ENCODE measurements at regions not wholly inside any gene's neighbourhood (a gene's known extent, or its start where the extent isn't known, plus 50 kb on each side); places are given as distances from the start of the nearest gene placed in this dataset.

DNA sequence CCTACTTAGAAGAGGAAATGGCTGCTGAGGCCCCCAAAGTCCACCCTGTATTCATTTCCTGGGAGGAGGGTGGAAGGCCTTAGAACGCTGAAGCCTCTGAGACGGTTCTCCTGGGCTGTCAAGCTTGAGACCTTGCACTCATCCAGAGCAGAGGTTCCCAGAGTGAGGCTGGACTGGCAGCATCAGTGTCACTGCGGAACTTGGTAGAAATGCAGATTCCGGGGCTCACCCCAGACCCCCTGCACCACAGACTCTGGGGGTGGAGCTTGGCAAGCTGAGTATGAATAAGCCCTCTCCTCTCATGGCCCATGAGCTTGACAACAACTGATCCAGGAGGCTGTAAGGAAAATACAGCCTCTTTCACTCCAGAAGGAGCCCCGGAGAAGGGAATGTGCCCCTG lies 218.3 kb downstream of the IRF8 start:
- no peak for ATAC-seq
- ChIA-PET POLR2A (no interaction called here), CTCF (interaction anchor here (0.8 kb wide), 1 partner anchor 371 kb away, joined by 4 read pairs; no protein-coding TSS in a partner anchor)
- Mint-ChIP-seq H3K4me1 (peaks cover 4% of the 10 kb centered on the region), H3K27ac (no peak overlapping the region), H3K36me3 (ENCODE audit: low read depth) (no peaks in the 10 kb centered on the region), H3K9me3 (ENCODE audit: low read depth) (no peaks in the 10 kb centered on the region), H3K27me3 (peaks cover 14% of the 10 kb centered on the region), H3K4me3 (no peak overlapping the region)
- DNase-seq = no peak
- intact Hi-C loops (cut with DNase I, micrococcal nuclease) = no loop called here

DNA sequence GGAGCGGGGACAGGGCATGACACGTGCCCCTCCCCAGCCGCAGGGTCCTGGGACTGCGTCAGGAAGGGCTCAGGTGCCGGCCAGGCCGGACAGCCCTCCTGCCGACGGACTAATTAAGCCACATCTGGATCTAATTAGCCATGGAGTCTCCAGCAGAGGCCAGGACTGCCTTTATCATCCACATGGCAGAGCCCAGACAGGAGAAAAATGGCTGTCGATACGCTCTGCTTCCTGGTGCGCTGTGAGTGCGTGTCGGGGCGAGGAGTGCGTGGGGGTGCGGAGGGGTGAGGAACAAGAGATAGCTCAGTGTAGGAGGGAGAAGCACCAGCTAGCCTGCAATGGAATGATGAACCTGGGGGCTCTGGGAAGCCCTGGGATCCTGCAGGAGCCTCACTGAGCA lies 218.8 kb downstream of the IRF8 start:
- intact Hi-C loops (cut with DNase I, micrococcal nuclease) = no loop called here
- ATAC-seq (no peak), DNase-seq (no peak)
- Mint-ChIP-seq H3K9me3 (ENCODE audit: low read depth) (no peaks in the 10 kb centered on the region), H3K4me1 (peaks cover 4% of the 10 kb centered on the region), H3K4me3 (no peak overlapping the region), H3K36me3 (ENCODE audit: low read depth) (no peaks in the 10 kb centered on the region), H3K27me3 (peaks cover 13% of the 10 kb centered on the region), H3K27ac (no peak overlapping the region)
- POLR2A ChIA-PET = no interaction called here
- CTCF ChIA-PET = interaction anchor here (0.6 kb wide), 2 partner anchors 24 to 74 kb away, joined by 4 read pairs; no protein-coding TSS in a partner anchor

GRCh38 chr16:86118467-86119307 lies 219.7 kb downstream of the IRF8 start:
- Mint-ChIP-seq H3K27me3 (peaks cover 10% of the 10 kb centered on the region), H3K27ac (no peak overlapping the region), H3K4me3 (no peak overlapping the region), H3K9me3 (ENCODE audit: low read depth) (no peaks in the 10 kb centered on the region), H3K36me3 (ENCODE audit: low read depth) (no peaks in the 10 kb centered on the region), H3K4me1 (peaks cover 4% of the 10 kb centered on the region)
- ChIA-PET POLR2A (interaction anchor here (0.6 kb wide), 1 partner anchor 1288 kb away, joined by 4 read pairs; no protein-coding TSS in a partner anchor), CTCF (interaction anchor here (0.6 kb wide), 1 partner anchor 25 kb away, joined by 4 read pairs; no protein-coding TSS in a partner anchor)
- intact Hi-C loops (cut with DNase I, micrococcal nuclease) = no loop called here
- DNase-seq (no peak), ATAC-seq (no peak)

DNA sequence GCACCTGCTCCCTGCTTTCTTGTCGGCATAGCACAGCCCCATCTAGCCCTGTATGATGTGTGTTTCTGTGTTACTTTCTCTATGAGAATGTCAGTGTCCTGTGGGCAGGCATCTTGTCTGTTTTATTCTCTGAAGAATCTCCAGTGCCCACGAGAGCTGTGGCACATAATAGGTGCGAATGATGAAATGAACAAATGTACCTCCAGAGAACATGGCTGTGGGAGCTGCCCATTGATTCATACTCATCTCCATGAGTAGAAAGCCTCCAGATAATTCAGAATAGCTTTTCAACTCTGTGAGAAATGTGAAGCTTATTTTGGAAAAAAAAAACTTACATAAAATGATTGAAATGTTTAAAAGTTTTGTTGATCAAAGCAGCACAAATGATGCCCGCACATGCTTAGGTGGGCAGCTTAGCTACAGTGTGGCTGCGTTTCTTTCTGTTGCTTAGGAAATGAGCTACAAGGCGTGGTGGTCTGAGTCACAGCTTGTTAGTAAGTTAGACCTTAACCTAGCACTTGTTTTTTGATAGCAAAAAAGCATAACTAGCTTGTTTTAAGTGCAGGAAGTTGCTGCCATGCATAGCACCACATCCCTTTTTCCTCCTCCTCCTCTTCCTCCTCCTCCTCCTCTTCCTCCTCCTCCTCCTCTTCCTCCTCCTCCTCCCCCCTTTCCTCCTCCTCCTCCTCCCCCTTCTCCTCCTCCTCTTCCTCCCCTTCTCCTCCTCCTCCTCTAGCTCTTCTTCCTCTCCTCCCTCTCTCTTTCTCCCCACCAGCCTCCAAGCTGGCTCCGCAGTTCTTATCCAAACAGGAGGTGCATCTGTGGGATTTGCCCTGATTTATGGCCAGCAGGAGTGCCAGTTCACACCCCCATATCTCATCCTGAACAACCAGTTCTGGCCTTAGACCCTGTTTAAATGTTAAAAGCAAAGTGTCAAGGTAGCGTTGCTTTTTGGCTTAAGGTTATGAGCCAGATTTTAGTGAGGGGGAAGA lies 221.5 kb downstream of the IRF8 start:
- Mint-ChIP-seq H3K36me3 (ENCODE audit: low read depth) (no peaks in the 10 kb centered on the region), H3K4me3 (no peak overlapping the region), H3K9me3 (ENCODE audit: low read depth) (no peaks in the 10 kb centered on the region), H3K4me1 (peaks cover 4% of the 10 kb centered on the region), H3K27ac (no peak overlapping the region), H3K27me3 (peaks cover 10% of the 10 kb centered on the region)
- DNase-seq = no peak
- peak; percentile 65 for ATAC-seq
- ChIA-PET POLR2A (interaction anchor here (0.7 kb wide), 1 partner anchor 299 kb away, joined by 4 read pairs; no protein-coding TSS in a partner anchor), CTCF (interaction anchor here (0.8 to 1.5 kb wide), 3 partner anchors 18 to 1185 kb away, joined by 3 read pairs; no protein-coding TSS in a partner anchor)
- intact Hi-C loops (cut with DNase I, micrococcal nuclease) = no loop called here

- H3K27me3 Mint-ChIP-seq = peaks cover 10% of the 10 kb centered on the region
- ATAC-seq (no peak), DNase-seq (no peak)
- H3K9me3 Mint-ChIP-seq (ENCODE audit: low read depth) = no peaks in the 10 kb centered on the region
- intact Hi-C loops (cut with DNase I, micrococcal nuclease) = no loop called here
- H3K4me3 Mint-ChIP-seq = no peak overlapping the region
- peaks cover 4% of the 10 kb centered on the region for H3K4me1 Mint-ChIP-seq
- H3K36me3 Mint-ChIP-seq (ENCODE audit: low read depth) = no peaks in the 10 kb centered on the region
- ChIA-PET POLR2A (no interaction called here), CTCF (no interaction called here)
- H3K27ac Mint-ChIP-seq = no peak overlapping the region
These were observed 222.5 kb downstream of the IRF8 start for GRCh38 chr16:86121374-86122010.

DNA sequence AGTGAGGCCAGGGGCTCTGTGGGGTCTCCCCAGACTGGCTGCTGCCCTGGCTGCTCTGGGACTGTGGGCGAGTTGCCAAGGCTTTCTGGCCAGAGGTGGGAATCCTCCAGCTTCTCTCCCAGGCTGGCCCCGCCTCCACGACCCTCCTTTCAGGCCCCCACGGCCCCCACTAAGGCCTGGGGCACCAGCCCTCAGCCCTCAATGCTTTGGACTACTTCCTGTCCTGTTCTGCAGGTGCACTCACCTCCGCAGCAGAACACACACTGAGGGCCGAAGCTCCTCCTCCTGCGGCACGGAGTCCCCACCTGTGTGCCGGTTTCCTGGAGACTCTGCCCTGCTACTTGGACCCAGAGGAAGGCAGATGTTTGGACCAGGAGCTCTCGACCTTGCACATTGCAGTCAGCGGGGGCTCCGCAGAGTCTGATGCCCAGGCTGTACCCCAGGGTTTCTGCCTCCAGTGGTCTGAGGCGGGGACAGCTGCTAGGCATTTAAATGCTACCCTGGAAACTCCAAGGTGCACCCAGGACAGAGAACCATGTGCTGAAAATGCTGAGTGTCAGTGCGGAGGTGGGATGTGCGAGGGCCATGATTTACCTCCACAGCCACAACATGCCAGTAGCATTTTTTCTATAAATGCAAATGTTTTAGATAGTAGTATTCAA lies 223.8 kb downstream of the IRF8 start:
- DNase-seq = no peak
- Mint-ChIP-seq H3K9me3 (ENCODE audit: low read depth) (no peaks in the 10 kb centered on the region), H3K27me3 (peaks cover 10% of the 10 kb centered on the region), H3K27ac (no peak overlapping the region), H3K4me3 (no peak overlapping the region), H3K36me3 (ENCODE audit: low read depth) (no peaks in the 10 kb centered on the region), H3K4me1 (peaks cover 4% of the 10 kb centered on the region)
- ChIA-PET CTCF (interaction anchor here (0.6 kb wide), 1 partner anchor 68 kb away, joined by 3 read pairs; no protein-coding TSS in a partner anchor), POLR2A (no interaction called here)
- no peak for ATAC-seq
- intact Hi-C loops (cut with DNase I, micrococcal nuclease) = no loop called here

- intact Hi-C loops (cut with DNase I, micrococcal nuclease) = no loop called here
- ChIA-PET POLR2A (no interaction called here), CTCF (no interaction called here)
- Mint-ChIP-seq H3K27me3 (peaks cover 10% of the 10 kb centered on the region), H3K4me3 (no peak overlapping the region), H3K9me3 (ENCODE audit: low read depth) (no peaks in the 10 kb centered on the region), H3K27ac (no peak overlapping the region), H3K4me1 (peaks cover 4% of the 10 kb centered on the region), H3K36me3 (ENCODE audit: low read depth) (no peaks in the 10 kb centered on the region)
- DNase-seq (no peak), ATAC-seq (no peak)
These were observed 225.4 kb downstream of the IRF8 start for GRCh38 chr16:86124321-86124720.

- no peak overlapping the region for H3K27ac Mint-ChIP-seq
- CTCF ChIA-PET = interaction anchor here (0.6 kb wide), 1 partner anchor 36 kb away, joined by 3 read pairs; no protein-coding TSS in a partner anchor
- H3K36me3 Mint-ChIP-seq (ENCODE audit: low read depth) = no peaks in the 10 kb centered on the region
- intact Hi-C loops (cut with DNase I, micrococcal nuclease) = no loop called here
- H3K4me1 Mint-ChIP-seq = no peaks in the 10 kb centered on the region
- peaks cover 4% of the 10 kb centered on the region for H3K27me3 Mint-ChIP-seq
- DNase-seq (no peak), ATAC-seq (no peak)
- no peaks in the 10 kb centered on the region for H3K9me3 Mint-ChIP-seq (ENCODE audit: low read depth)
- H3K4me3 Mint-ChIP-seq = no peak overlapping the region
- POLR2A ChIA-PET = no interaction called here
These were observed 227.9 kb downstream of the IRF8 start for GRCh38 chr16:86126891-86127290.

DNA sequence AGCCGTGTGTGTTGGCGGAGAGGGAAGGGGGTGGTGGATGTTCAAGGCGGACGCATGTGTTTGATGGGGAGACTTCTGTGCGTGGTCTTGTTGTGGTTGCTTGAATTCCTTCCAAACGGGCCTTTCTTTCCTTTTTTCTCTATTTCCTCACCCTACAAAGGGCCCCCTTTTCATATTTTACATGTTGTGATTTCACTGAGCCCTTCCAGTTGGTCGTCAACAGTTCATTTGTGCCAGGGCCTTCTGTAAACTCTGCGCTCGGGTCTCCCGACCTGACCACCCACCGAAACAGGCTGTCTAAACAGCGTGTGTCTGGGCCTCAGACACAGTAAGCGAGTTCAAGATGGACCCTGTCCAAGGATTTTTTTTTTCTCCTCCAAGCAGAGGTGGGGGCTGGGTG lies 228.4 kb downstream of the IRF8 start:
- DNase-seq (no peak), ATAC-seq (no peak)
- Mint-ChIP-seq H3K9me3 (ENCODE audit: low read depth) (no peaks in the 10 kb centered on the region), H3K4me1 (no peaks in the 10 kb centered on the region), H3K36me3 (ENCODE audit: low read depth) (no peaks in the 10 kb centered on the region), H3K27ac (no peak overlapping the region), H3K27me3 (peaks cover 3% of the 10 kb centered on the region), H3K4me3 (no peak overlapping the region)
- ChIA-PET CTCF (interaction anchor here (0.6 kb wide), 1 partner anchor 35 kb away, joined by 3 read pairs; no protein-coding TSS in a partner anchor), POLR2A (no interaction called here)
- intact Hi-C loops (cut with DNase I, micrococcal nuclease) = no loop called here

DNA sequence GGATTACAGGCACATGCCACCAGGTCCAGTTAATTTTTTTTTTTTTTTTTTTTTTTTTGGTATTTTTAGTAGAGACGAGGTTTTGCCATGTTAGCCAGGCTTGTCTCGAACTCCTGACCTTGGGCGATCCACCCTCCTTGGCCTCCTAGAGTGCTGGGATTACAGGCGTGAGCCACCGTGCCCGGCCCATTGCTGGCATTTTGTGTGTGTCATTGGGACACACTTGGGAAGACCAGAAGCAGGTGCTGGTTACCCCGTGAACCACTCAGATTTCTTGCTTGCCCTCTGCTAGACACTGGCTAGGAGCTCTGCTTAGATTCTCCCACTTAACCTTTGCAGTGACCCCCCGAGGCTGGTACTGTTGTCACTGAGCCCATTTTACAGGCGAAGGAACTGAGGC lies 229.3 kb downstream of the IRF8 start:
- H3K27me3 Mint-ChIP-seq = peaks cover 2% of the 10 kb centered on the region
- H3K9me3 Mint-ChIP-seq (ENCODE audit: low read depth) = no peaks in the 10 kb centered on the region
- no peaks in the 10 kb centered on the region for H3K36me3 Mint-ChIP-seq (ENCODE audit: low read depth)
- H3K4me3 Mint-ChIP-seq = no peak overlapping the region
- no peaks in the 10 kb centered on the region for H3K4me1 Mint-ChIP-seq
- no peak overlapping the region for H3K27ac Mint-ChIP-seq
- ChIA-PET POLR2A (no interaction called here), CTCF (no interaction called here)
- no peak for DNase-seq
- ATAC-seq = no peak
- intact Hi-C loops (cut with DNase I, micrococcal nuclease) = no loop called here

DNA sequence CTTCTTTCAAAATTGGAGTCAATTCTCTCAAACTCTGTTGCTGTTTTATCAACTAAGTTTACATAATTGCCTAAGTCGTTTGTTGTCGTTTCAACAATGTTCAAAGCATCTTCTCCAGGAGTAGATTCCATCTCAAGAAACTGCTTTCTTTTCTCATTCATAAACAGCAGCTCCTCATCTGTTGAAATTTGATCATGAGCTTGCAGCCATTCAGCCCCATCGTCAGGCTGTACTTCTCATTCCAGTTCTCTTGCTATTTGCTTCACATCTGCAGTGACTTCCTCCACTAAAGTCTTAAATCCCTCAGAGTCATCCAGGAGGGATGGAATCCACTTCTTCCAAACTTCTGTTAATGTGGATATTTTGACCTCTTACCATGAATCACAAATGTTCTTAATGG lies 230.6 kb downstream of the IRF8 start:
- H3K9me3 Mint-ChIP-seq (ENCODE audit: low read depth) = no peaks in the 10 kb centered on the region
- no peaks in the 10 kb centered on the region for H3K27me3 Mint-ChIP-seq
- no peak for DNase-seq
- ChIA-PET POLR2A (no interaction called here), CTCF (interaction anchor here (0.7 kb wide), 1 partner anchor 125 kb away, joined by 3 read pairs; no protein-coding TSS in a partner anchor)
- no peak for ATAC-seq
- no peak overlapping the region for H3K27ac Mint-ChIP-seq
- intact Hi-C loops (cut with DNase I, micrococcal nuclease) = no loop called here
- no peaks in the 10 kb centered on the region for H3K36me3 Mint-ChIP-seq (ENCODE audit: low read depth)
- H3K4me1 Mint-ChIP-seq = no peaks in the 10 kb centered on the region
- H3K4me3 Mint-ChIP-seq = no peak overlapping the region

All from activated CD4-positive, alpha-beta T cell treated with anti-CD3 and anti-CD28 coated beads for 36 hours (primary cell).